Superior temporal gyrus (tissue), 1 donor: ENCODE measurements at regions not wholly inside any gene's neighbourhood (a gene's known extent, or its start where the extent isn't known, plus 50 kb on each side); places are given as distances from the start of the nearest gene placed in this dataset.
"Not testable (repeated sequence)": the region's sequence is repeated elsewhere in the genome, so short reads cannot be mapped to it uniquely, and the experiment has no call there.

Experiments used
- DNase-seq: peaks from one replicate; pipeline ENCODE4 v3.0.0-alpha.2; 2016; ENCODE audit errors: extremely low spot score

GRCh38 chr6:8844968-8845367 lies 409.6 kb upstream of the SLC35B3 start:
- no peak for DNase-seq

- DNase-seq = no peak
Observed at GRCh38 chr6:8839626-8840025, 404.3 kb upstream of the SLC35B3 start.

GRCh38 chr6:8837343-8837742 lies 402.0 kb upstream of the SLC35B3 start:
- no peak for DNase-seq

- not testable (repeated sequence) for DNase-seq
Observed at GRCh38 chr6:8832695-8833094, 397.4 kb upstream of the SLC35B3 start.

GRCh38 chr6:8831366-8832152 lies 396.2 kb upstream of the SLC35B3 start:
- DNase-seq = no peak

- DNase-seq = no peak
Observed at GRCh38 chr6:8830794-8831193, 395.4 kb upstream of the SLC35B3 start.

GRCh38 chr6:8829796-8830195 lies 394.5 kb upstream of the SLC35B3 start:
- DNase-seq = no peak

- no peak for DNase-seq
Observed at GRCh38 chr6:8829296-8829695, 394.0 kb upstream of the SLC35B3 start.

GRCh38 chr6:8828376-8828775 lies 393.0 kb upstream of the SLC35B3 start:
- DNase-seq = no peak

- DNase-seq = no peak
Observed at GRCh38 chr6:8825726-8826125, 390.4 kb upstream of the SLC35B3 start.

- no peak for DNase-seq
Observed at GRCh38 chr6:8821981-8822381, 386.6 kb upstream of the SLC35B3 start.

- no peak for DNase-seq
Observed at GRCh38 chr6:8820313-8820712, 385.0 kb upstream of the SLC35B3 start.

- no peak for DNase-seq
Observed at GRCh38 chr6:8819446-8819845, 384.1 kb upstream of the SLC35B3 start.

GRCh38 chr6:8814440-8815000 lies 379.2 kb upstream of the SLC35B3 start:
- no peak for DNase-seq

- no peak for DNase-seq
Observed at GRCh38 chr6:8810325-8810724, 375.0 kb upstream of the SLC35B3 start.

GRCh38 chr6:8809662-8810061 lies 374.3 kb upstream of the SLC35B3 start:
- no peak for DNase-seq

- DNase-seq = no peak
Observed at GRCh38 chr6:8803181-8803760, 367.9 kb upstream of the SLC35B3 start.

- not testable (repeated sequence) for DNase-seq
Observed at GRCh38 chr6:8802397-8802796, 367.1 kb upstream of the SLC35B3 start.

GRCh38 chr6:8794420-8794819 lies 359.1 kb upstream of the SLC35B3 start:
- no peak for DNase-seq

GRCh38 chr6:8789878-8790277 lies 354.5 kb upstream of the SLC35B3 start:
- DNase-seq = no peak

GRCh38 chr6:8785223-8785622 lies 349.9 kb upstream of the SLC35B3 start:
- DNase-seq = no peak

- DNase-seq = no peak
Observed at GRCh38 chr6:8783191-8783590, 347.8 kb upstream of the SLC35B3 start.

- DNase-seq = no peak
Observed at GRCh38 chr6:8780653-8781052, 345.3 kb upstream of the SLC35B3 start.
